Activated naive CD8-positive, alpha-beta T cell treated with anti-CD3 and anti-CD28 coated beads, Interleukin-2, amount 10 ng/mL, durations not matched to agents 7 days and 5 days (primary cell): ENCODE measurements at regions not wholly inside any gene's neighbourhood (a gene's known extent, or its start where the extent isn't known, plus 50 kb on each side); places are given as distances from the start of the nearest gene placed in this dataset.
"Not testable (repeated sequence)": the region's sequence is repeated elsewhere in the genome, so short reads cannot be mapped to it uniquely, and the experiment has no call there.

ENCODE experiments used
- ATAC-seq: fragments of 150-1000 bp; cut with Tn5 transposase; one replicate; pipeline ENCODE4 v1.10.0; 2021; ENCODE audit warnings: low read depth, moderate library complexity
- POLR2A ChIA-PET: fragments of 350-600 bp; sonication (Branson Sonifier 250); formaldehyde crosslinking; loops from one replicate; lab custom pipeline; 2021; ENCODE audit warnings: antibody characterized with exemption; lab: Charles Lee
- DNase-seq: peaks from one replicate; pipeline ENCODE4 v3.0.0; 2021
- H3K27ac Mint-ChIP-seq: one replicate; pipeline ENCODE4 v1.8.0; 2022; ENCODE audit warnings: mild to moderate bottlenecking, mixed read lengths
- H3K27me3 Mint-ChIP-seq: one replicate; pipeline ENCODE4 v1.8.0; 2022; ENCODE audit warnings: mild to moderate bottlenecking, moderate library complexity, mixed read lengths
- H3K36me3 Mint-ChIP-seq: one replicate; pipeline ENCODE4 v1.8.0; 2021; ENCODE audit warnings: mild to moderate bottlenecking, mixed read lengths
- H3K4me1 Mint-ChIP-seq: one replicate; pipeline ENCODE4 v1.8.0; 2021; ENCODE audit warnings: mixed read lengths
- H3K4me3 Mint-ChIP-seq: one replicate; pipeline ENCODE4 v1.8.0; 2022; ENCODE audit warnings: mild to moderate bottlenecking, moderate library complexity, mixed read lengths
- H3K9me3 Mint-ChIP-seq: one replicate; pipeline ENCODE4 v1.8.0; 2021; ENCODE audit warnings: mixed read lengths

DNA sequence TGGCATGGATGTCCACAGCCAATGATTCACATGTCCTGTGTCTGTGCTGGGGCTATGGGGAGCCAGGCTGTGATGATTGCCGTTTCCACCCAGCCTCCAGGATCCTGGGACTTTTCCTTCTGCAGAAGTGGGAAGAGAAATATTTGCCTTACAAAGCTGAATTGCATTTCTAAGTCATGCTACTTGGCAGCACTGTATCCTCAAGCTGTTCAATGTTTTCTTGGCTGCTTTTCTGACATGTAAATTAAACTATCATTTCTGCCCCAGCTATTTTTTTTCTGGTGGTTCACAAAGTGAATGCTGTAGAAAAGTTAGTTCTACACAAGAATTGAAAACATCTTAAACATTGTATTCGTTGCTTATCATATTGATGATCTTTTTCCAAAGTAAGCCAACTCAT, 51.9 kb upstream of the TCERG1L start:
- no peak for DNase-seq
- no peak overlapping the region for H3K27ac Mint-ChIP-seq
- no peaks in the 10 kb centered on the region for H3K36me3 Mint-ChIP-seq
- no peaks in the 10 kb centered on the region for H3K27me3 Mint-ChIP-seq
- H3K4me3 Mint-ChIP-seq, result no peak overlapping the region
- POLR2A ChIA-PET, result no interaction called here
- ATAC-seq, result no peak
- no peaks in the 10 kb centered on the region for H3K4me1 Mint-ChIP-seq
- H3K9me3 Mint-ChIP-seq, result no peaks in the 10 kb centered on the region

DNA sequence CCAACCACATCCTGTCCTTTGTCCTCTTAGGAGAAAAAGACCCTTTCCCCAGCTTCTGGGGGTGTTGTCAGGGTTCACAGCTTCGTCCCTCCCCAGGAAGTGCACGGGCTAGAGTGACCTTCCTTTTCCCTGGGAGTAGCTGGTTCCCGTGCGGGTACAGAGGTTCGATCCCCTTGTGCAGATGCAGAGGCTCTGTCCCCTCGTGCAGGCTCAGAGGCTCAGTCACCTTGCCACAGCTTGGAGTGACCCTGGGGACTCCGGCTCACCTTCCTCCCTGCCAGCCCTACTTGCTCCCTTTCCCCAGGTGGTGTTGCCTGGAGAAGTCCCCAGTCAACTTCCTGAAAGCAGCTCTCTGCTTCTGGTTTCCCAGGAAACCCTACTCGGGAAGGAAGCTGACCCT, 60.0 kb upstream of the TCERG1L start:
- H3K27me3 Mint-ChIP-seq, result no peaks in the 10 kb centered on the region
- no peak overlapping the region for H3K27ac Mint-ChIP-seq
- peaks cover 1% of the 10 kb centered on the region for H3K9me3 Mint-ChIP-seq
- H3K4me1 Mint-ChIP-seq, result no peaks in the 10 kb centered on the region
- ATAC-seq (no peak), DNase-seq (no peak)
- no peaks in the 10 kb centered on the region for H3K36me3 Mint-ChIP-seq
- POLR2A ChIA-PET, result no interaction called here
- H3K4me3 Mint-ChIP-seq, result no peak overlapping the region

DNA sequence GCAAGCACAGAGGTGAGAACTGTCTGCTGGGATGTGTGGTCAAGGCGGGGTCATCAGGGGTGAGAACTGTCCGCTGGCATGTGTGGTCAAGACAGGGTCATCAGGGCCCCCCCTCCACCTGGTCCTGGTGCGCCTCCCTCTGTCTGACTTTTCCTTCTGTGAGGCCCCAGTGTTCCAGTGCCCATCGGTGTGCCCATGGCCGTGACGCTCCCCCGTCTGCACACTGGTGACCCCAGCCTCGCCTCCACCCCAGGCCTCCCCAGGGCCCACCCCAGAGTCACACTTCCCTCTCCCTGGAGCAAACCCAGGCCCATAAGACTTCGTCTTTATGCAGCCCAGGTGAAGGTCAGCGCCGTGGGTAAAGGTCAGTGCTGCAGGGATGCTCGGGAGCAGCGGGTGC, 70.1 kb upstream of the TCERG1L start:
- no peaks in the 10 kb centered on the region for H3K36me3 Mint-ChIP-seq
- ATAC-seq (no peak), DNase-seq (no peak)
- no peak overlapping the region for H3K27ac Mint-ChIP-seq
- H3K4me3 Mint-ChIP-seq, result no peak overlapping the region
- H3K4me1 Mint-ChIP-seq, result no peaks in the 10 kb centered on the region
- peaks cover under 1% of the 10 kb centered on the region for H3K9me3 Mint-ChIP-seq
- H3K27me3 Mint-ChIP-seq, result no peaks in the 10 kb centered on the region
- POLR2A ChIA-PET, result no interaction called here

DNA sequence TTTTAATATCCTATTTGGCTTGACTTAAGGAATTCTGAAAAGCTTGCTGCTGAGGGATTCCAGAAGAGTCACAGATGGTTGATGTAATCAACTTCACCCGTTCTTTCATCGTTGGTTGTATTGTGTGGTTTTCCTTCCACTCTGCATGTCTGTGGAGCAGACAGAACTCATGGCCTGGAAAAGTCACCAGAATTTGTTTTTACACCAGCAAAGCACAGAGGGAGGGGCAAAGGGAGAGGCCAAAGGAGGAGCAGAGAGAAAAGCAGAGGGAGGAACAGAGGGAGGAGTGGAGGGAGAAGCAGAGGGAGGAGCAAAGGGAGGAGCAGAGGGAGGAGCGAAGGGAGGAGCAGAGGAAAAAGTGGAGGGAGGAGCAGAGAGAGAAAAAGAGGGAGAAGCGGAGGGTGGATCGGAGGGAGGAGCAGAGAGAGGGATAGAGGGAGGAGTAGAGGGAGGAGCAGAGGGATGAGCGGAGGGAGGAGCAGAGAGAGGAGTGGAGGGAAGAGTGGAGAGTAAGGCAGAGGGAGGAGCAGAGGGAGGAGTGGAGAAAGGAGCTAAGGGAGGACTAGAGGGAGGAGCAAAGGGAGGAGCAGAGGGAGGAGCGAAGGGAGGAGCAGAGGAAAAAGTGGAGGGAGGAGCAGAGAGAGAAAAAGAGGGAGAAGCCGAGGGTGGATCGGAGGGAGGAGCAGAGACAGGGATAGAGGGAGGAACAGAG, 73.8 kb upstream of the TCERG1L start:
- H3K4me3 Mint-ChIP-seq, H3K4me1 Mint-ChIP-seq, POLR2A ChIA-PET, ATAC-seq, H3K9me3 Mint-ChIP-seq, DNase-seq, H3K27me3 Mint-ChIP-seq, H3K27ac Mint-ChIP-seq, H3K36me3 Mint-ChIP-seq: not testable (repeated sequence)

DNA sequence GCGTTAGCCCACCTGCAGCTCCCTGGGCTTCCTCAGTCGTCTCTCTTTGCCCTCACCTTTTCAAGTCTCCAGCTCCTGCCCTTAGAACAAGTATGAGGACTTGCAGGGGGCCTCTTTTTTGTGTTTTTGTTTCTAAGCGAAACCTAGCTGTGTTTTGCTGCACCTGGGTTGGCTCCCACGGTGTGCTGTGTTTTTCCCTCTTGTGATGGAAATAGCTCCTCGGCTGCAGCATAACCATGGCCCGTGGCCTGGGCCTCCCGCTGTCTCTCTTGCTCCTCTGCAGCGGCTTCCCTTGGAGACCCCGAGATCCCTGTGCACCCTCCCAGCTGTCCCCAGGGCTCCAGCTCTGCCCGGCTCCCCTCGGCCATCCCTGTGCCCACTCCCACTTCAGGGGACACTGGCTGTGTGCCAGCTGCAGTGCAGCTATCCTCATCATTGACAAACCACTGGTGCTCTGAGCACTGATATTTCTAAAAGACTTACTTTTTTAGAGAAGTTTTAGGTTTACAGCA, 75.6 kb upstream of the TCERG1L start:
- H3K4me3 Mint-ChIP-seq, result no peak overlapping the region
- no peaks in the 10 kb centered on the region for H3K36me3 Mint-ChIP-seq
- POLR2A ChIA-PET, result no interaction called here
- no peak for ATAC-seq
- H3K9me3 Mint-ChIP-seq, result no peaks in the 10 kb centered on the region
- no peaks in the 10 kb centered on the region for H3K4me1 Mint-ChIP-seq
- no peak for DNase-seq
- no peaks in the 10 kb centered on the region for H3K27me3 Mint-ChIP-seq
- no peak overlapping the region for H3K27ac Mint-ChIP-seq

DNA sequence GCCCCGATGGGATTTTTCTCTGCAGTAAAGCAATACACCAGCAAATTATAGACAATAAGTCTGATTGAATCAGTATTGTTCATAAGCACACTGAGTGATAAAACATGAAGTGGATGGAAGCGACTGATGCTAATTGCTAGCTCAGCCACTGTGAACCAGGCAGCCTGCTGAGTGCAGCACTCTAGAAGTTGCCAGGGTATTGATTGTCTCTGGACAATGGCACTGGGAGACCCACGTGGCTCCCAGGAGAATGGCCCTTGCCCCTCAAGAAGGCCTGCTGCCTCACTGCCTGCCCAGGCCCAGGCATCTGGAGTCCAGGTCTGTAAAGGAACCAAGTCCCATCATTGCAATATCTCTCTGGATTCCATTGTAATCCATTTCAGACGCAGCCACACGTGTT, 80.4 kb upstream of the TCERG1L start:
- no peaks in the 10 kb centered on the region for H3K36me3 Mint-ChIP-seq
- no peaks in the 10 kb centered on the region for H3K9me3 Mint-ChIP-seq
- no peak overlapping the region for H3K27ac Mint-ChIP-seq
- POLR2A ChIA-PET, result no interaction called here
- H3K4me3 Mint-ChIP-seq, result no peak overlapping the region
- no peak for DNase-seq
- no peak for ATAC-seq
- H3K4me1 Mint-ChIP-seq, result no peaks in the 10 kb centered on the region
- peaks cover 2% of the 10 kb centered on the region for H3K27me3 Mint-ChIP-seq

DNA sequence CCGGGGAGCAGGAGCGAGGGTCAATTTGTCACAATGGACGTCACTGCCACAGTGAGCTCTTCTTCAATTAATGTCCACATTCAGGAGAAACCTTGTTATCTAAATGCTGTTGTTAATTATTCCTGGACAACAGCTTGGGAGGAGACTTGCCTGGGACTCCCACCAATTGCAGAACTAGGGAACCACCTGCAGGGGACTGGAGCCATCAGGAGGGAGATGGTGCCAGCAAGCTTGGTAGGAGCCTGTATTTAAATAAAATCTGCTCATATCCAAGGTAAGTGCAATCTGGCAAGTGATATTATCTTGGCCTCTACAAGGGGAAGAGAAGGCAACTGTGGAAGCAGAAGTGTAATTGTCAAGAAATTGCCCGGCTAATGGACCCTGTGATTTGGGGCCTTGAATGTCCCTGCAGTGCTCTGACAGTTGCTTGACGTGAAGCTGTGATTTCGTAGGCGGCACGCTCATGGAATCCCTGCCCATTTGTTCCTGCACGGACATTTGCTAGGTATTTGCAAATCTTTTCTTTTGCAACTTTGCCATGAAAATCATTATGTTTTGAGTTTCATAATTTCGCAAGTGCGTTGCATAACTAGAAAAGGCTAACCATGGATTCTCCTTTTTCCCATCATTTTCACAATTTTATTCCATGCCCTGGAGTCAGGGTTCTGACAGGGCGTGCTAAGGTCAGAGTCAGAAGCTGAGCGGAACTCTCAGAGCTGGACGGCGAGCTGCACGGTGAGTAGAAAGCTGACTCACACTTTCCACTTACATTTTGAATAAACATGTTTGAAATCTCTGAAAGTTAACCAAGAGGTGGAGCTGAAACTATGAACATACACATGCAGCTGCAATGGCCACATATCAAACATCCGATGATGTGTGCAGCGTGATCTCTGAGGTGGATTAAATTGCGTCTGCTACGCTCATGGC, 84.9 kb upstream of the TCERG1L start:
- POLR2A ChIA-PET, result no interaction called here
- H3K4me1 Mint-ChIP-seq, result no peaks in the 10 kb centered on the region

DNA sequence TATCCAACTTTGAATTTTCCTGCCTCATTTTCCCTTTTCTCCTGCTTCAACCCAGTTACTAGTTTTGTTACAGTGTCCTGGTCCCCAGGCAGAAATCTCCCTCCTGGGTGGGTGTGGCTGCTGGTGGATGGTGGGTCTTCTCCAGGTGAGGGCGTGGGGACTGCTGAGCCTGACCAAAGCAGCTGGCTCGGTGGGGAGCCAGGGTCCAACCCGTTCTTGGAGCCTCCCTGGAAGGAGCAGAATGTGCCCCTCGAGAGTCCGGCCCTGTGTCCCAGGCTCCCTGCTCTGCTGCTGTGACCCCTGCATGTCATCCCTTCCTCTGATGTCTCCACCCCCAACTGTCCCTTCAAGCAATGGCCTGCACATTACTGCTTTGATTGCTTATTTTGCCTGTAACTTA, 86.6 kb upstream of the TCERG1L start:
- no peaks in the 10 kb centered on the region for H3K9me3 Mint-ChIP-seq
- no peak for DNase-seq
- H3K4me1 Mint-ChIP-seq, result no peaks in the 10 kb centered on the region
- no peaks in the 10 kb centered on the region for H3K36me3 Mint-ChIP-seq
- no peak overlapping the region for H3K27ac Mint-ChIP-seq
- POLR2A ChIA-PET, result no interaction called here
- ATAC-seq, result no peak
- peaks cover 5% of the 10 kb centered on the region for H3K27me3 Mint-ChIP-seq
- H3K4me3 Mint-ChIP-seq, result no peak overlapping the region

More for the DNA sequence above, 84.9 kb upstream of the TCERG1L start:
- no peak for DNase-seq
- H3K36me3 Mint-ChIP-seq, result no peaks in the 10 kb centered on the region
- ATAC-seq, result no peak
- H3K27me3 Mint-ChIP-seq, result peaks cover 5% of the 10 kb centered on the region
- H3K4me3 Mint-ChIP-seq, result no peak overlapping the region
- H3K27ac Mint-ChIP-seq, result no peak overlapping the region
- no peaks in the 10 kb centered on the region for H3K9me3 Mint-ChIP-seq

DNA sequence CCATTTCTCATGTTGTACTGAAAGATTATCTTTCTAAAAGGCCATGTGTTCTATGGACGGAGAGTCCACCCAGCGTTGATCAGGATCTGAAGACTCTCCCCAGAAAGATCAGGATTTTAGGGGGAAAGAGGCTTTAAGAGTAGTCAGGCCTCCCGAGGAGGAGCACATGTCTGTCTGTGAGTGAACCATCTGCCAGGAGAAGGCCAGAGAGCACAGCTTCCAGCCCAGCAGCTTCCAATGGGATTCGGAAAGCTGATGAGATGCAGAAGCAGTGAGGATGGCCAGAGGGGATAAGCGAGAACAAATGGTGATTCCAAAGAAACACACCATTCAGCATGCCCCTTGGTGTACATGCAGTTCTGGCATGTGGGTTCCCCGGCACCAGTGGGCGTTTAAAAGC, 88.5 kb upstream of the TCERG1L start:
- no peak overlapping the region for H3K27ac Mint-ChIP-seq
- H3K4me3 Mint-ChIP-seq, result no peak overlapping the region
- POLR2A ChIA-PET, result no interaction called here
- peaks cover 2% of the 10 kb centered on the region for H3K27me3 Mint-ChIP-seq
- no peaks in the 10 kb centered on the region for H3K4me1 Mint-ChIP-seq
- ATAC-seq (no peak), DNase-seq (no peak)
- no peaks in the 10 kb centered on the region for H3K36me3 Mint-ChIP-seq
- no peaks in the 10 kb centered on the region for H3K9me3 Mint-ChIP-seq

DNA sequence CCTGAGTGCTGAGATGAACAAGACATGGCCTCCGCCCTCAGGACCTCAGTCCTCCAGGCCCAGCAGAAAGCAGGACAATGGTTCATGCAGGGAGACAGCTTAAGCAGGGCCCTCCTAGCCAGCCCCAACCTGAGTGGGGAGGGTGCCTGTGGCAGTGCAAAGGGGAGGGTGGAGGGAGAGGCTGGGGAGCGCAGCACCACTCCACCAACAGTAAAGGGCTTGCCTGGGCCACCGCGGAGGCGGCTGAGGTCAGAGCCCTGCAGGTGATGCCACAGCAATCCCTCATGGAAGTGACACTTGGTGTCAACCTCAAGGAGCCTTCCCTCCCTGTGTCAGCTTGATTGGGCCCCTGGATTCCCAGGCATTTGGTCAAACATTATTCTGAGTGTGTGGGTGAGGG, 89.0 kb upstream of the TCERG1L start:
- Mint-ChIP-seq H3K36me3 (no peaks in the 10 kb centered on the region), H3K9me3 (no peaks in the 10 kb centered on the region), H3K27ac (no peak overlapping the region), H3K4me3 (no peak overlapping the region), H3K4me1 (no peaks in the 10 kb centered on the region), H3K27me3 (peaks cover 2% of the 10 kb centered on the region)
- no peak for DNase-seq
- no peak for ATAC-seq
- POLR2A ChIA-PET, result no interaction called here

DNA sequence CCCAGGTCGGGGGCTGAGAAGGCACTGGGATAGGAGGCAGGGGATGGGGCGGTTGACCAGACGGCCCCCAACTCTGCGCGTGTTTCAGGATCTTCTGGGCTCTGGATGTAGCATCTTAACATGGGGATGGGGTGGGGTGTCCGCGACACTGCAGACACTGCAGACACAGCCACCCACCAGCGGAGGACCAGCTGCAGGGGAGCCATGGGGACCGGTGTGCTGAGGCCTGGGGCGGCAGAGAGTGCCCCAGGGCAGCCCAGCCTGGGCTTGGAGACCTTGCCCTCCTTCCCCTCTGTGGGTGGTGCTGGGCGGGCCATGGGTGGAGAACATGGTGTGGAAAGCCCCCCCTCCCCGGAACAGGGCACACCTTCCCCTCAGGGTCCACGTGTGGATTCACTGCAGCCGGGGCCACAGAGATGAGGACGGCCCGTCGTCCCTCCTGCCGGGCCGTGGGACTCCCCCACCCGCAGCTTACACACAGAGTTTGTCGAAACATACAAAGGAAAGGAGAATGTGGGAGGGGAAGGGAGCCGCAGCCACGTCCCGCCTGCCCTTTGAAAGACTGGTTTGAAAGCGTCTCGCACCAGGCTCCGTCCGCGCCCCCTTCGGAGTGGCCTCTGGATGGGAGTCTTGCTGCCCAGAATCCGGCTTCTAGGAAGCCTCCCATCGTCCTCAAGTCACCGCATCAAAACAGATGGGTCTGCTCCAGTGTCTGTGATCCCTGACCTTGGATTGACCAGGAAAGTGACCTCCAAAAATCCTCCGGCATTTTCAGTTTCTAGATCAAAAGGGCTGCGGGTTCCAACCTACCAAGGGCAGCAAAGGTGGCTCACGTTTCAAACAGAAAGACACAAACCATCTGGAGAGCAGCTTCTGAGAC, 91.5 kb upstream of the TCERG1L start:
- Mint-ChIP-seq H3K4me1 (no peaks in the 10 kb centered on the region), H3K4me3 (no peak overlapping the region)
- no peak for DNase-seq

DNA sequence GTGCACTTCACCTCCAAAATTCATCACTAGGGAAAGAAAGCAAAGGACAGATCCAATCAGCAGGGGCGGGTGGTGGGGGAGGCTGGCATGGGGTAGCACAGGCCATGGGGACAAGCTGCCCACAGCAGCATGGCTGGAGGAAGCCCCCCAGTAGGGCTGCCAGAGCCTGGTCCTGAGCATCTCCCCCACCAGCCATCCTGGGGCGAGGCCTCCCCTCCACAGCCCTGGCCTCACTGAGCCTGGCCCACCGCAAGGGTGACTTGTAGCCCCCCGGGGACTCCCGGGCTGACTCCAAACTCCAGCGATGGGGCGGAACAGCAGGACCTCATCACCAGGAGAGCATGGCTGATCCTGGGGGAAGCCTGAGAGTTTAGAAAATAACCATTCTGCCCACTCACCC, 92.4 kb upstream of the TCERG1L start:
- peaks cover 2% of the 10 kb centered on the region for H3K27me3 Mint-ChIP-seq
- DNase-seq (no peak), ATAC-seq (no peak)
- H3K9me3 Mint-ChIP-seq, result no peaks in the 10 kb centered on the region
- POLR2A ChIA-PET, result no interaction called here
- no peaks in the 10 kb centered on the region for H3K36me3 Mint-ChIP-seq
- no peaks in the 10 kb centered on the region for H3K4me1 Mint-ChIP-seq
- H3K4me3 Mint-ChIP-seq, result no peak overlapping the region
- H3K27ac Mint-ChIP-seq, result no peak overlapping the region

More for the DNA sequence above, 91.5 kb upstream of the TCERG1L start:
- peaks cover 2% of the 10 kb centered on the region for H3K27me3 Mint-ChIP-seq
- no peaks in the 10 kb centered on the region for H3K36me3 Mint-ChIP-seq
- H3K9me3 Mint-ChIP-seq, result no peaks in the 10 kb centered on the region
- no peak overlapping the region for H3K27ac Mint-ChIP-seq
- no peak for ATAC-seq
- POLR2A ChIA-PET, result no interaction called here

DNA sequence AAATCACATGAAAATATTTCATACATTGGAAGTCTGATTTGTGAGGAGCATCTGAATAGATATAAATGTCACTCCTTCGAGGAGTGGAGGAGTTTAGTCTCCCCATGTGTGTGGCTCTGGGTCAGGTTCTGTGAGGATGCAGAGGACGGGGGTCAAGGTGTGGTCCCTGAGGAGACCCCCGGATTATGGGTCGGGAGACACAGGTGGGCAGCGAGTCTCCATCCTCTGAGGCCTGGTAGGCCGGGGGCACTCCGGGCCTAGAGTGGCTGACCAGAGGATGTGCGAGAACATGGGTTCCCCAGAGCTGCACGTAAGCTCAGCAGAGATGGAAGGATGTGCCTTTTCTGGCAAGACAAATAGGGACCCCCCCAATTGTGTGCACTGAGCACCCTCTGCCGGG, 93.4 kb upstream of the TCERG1L start:
- H3K9me3 Mint-ChIP-seq, result no peaks in the 10 kb centered on the region
- H3K36me3 Mint-ChIP-seq, result no peaks in the 10 kb centered on the region
- H3K4me1 Mint-ChIP-seq, result no peaks in the 10 kb centered on the region
- POLR2A ChIA-PET, result no interaction called here
- ATAC-seq, result no peak
- no peak for DNase-seq
- no peaks in the 10 kb centered on the region for H3K27me3 Mint-ChIP-seq
- H3K4me3 Mint-ChIP-seq, result no peak overlapping the region
- H3K27ac Mint-ChIP-seq, result no peak overlapping the region
